NCI-H1105 treated with DMSO at 0.1 percent for 48 hours (cell line): ENCODE measurements at regions not wholly inside any gene's neighbourhood (a gene's known extent, or its start where the extent isn't known, plus 50 kb on each side); places are given as distances from the start of the nearest gene placed in this dataset.
"Not testable (repeated sequence)": the region's sequence is repeated elsewhere in the genome, so short reads cannot be mapped to it uniquely, and the experiment has no call there.

ENCODE experiments used
- DNase-seq: peaks from one replicate; lab custom pipeline; 2025; lab: John Stamatoyannopoulos, UW

- no peak for DNase-seq
Observed at GRCh38 chr3:145915787-145916186, 245.2 kb downstream of the PLOD2 start.

GRCh38 chr3:145927736-145928135, 233.2 kb downstream of the PLOD2 start:
- DNase-seq = not testable (repeated sequence)

GRCh38 chr3:145936971-145937370, 224.0 kb downstream of the PLOD2 start:
- no peak for DNase-seq

- peak; percentile 64 for DNase-seq
Observed at GRCh38 chr3:145939431-145939830, 221.6 kb downstream of the PLOD2 start.

GRCh38 chr3:145942052-145942451, 218.9 kb downstream of the PLOD2 start:
- DNase-seq = no peak

- DNase-seq = no peak
Observed at GRCh38 chr3:145943952-145944351, 217.0 kb downstream of the PLOD2 start.

- no peak for DNase-seq
Observed at GRCh38 chr3:145951441-145951840, 209.5 kb downstream of the PLOD2 start.

GRCh38 chr3:145952536-145952935, 208.4 kb downstream of the PLOD2 start:
- DNase-seq = no peak

- no peak for DNase-seq
Observed at GRCh38 chr3:145953316-145953715, 207.7 kb downstream of the PLOD2 start.

- no peak for DNase-seq
Observed at GRCh38 chr3:145959457-145960088, 201.4 kb downstream of the PLOD2 start.

GRCh38 chr3:145963111-145963510, 197.9 kb downstream of the PLOD2 start:
- DNase-seq = no peak

- DNase-seq = no peak
Observed at GRCh38 chr3:145967043-145967442, 193.9 kb downstream of the PLOD2 start.

- no peak for DNase-seq
Observed at GRCh38 chr3:145971186-145971585, 189.8 kb downstream of the PLOD2 start.

GRCh38 chr3:145972851-145973250, 188.1 kb downstream of the PLOD2 start:
- no peak for DNase-seq

GRCh38 chr3:145981056-145981455, 179.9 kb downstream of the PLOD2 start:
- no peak for DNase-seq

GRCh38 chr3:145983101-145983500, 177.9 kb downstream of the PLOD2 start:
- DNase-seq = no peak
